Prostate gland (tissue), 2 donors: ENCODE measurements at regions not wholly inside any gene's neighbourhood (a gene's known extent, or its start where the extent isn't known, plus 50 kb on each side); places are given as distances from the start of the nearest gene placed in this dataset.

ENCODE experiments used
- POLR2A ChIP-seq: fragments of 450-650 bp; IDR thresholded peaks from one replicate; pipeline ENCODE4 v1.6.1; 2016; ENCODE audit warnings: antibody characterized with exemption, mild to moderate bottlenecking
- TF ChIP-seq, protein P1 (sequence below), 4 experiments: fragments of 200-600 bp in 2 of 4; fragments of 450-650 bp in 2 of 4; sonication (generic) in 2 of 4; IDR thresholded peaks; 1 replicate in 3 of 4; 2 replicates in 1 of 4; pipeline ENCODE4 v1.5.1; 2016 to 2019; ENCODE audit warnings: antibody characterized with exemption in 4 of 4, mild to moderate bottlenecking in 2 of 4, moderate library complexity in 2 of 4

DNA sequence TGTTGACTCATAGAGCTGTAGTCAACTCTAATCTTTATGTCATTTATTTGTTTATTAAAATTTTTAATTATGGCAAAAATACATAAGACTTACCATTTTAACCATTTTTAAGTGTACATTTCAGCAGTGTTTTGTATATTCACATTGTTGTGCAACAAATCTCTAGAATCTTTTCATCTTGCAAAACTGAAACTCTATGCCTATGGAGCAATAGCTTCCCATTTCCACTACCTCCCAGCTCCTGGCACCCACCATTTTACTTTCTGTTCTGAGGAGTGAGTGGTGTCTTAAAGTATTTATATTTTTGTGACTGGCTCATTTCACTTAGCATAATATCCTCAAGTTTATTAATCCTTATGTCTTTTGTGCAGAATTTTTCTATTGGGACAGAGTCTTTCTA, 181.0 kb downstream of the GPAT3 start:
- TF ChIP-seq, protein P1, sequence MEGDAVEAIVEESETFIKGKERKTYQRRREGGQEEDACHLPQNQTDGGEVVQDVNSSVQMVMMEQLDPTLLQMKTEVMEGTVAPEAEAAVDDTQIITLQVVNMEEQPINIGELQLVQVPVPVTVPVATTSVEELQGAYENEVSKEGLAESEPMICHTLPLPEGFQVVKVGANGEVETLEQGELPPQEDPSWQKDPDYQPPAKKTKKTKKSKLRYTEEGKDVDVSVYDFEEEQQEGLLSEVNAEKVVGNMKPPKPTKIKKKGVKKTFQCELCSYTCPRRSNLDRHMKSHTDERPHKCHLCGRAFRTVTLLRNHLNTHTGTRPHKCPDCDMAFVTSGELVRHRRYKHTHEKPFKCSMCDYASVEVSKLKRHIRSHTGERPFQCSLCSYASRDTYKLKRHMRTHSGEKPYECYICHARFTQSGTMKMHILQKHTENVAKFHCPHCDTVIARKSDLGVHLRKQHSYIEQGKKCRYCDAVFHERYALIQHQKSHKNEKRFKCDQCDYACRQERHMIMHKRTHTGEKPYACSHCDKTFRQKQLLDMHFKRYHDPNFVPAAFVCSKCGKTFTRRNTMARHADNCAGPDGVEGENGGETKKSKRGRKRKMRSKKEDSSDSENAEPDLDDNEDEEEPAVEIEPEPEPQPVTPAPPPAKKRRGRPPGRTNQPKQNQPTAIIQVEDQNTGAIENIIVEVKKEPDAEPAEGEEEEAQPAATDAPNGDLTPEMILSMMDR (IDR thresholded peaks at IDR 0.05), result no peak
- TF ChIP-seq POLR2A, result no peak
